Left renal pelvis (tissue), 4 donors: ENCODE measurements at regions not wholly inside any gene's neighbourhood (a gene's known extent, or its start where the extent isn't known, plus 50 kb on each side); places are given as distances from the start of the nearest gene placed in this dataset.
A peak's percentile ranks its signal among the peaks of the same experiment; 100 is the strongest.

ENCODE experiments used
- DNase-seq, 4 donors: peaks; one replicate each; pipeline ENCODE4 v3.0.0-alpha.2; 2013; ENCODE audit warnings: low read depth in 4 of 4, low spot score in 3 of 4

DNA sequence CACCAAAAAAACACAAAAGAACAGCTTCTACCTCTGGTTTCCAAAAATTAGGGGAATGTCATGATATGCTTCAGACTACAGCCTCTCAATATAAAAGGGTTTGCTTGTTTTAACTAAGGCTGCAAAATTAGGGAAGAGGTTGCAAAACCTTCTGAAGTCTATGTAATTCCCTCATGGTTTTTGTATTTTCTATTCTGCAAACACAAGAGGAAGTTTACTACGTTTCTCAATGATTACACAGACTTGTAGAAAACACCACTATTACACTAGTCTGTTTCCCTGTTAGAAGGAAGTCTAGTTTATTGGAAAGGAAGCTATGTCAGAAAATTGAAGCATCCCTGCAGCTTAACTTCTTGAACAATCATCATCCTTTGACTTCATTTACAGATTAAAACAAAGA lies 229.7 kb upstream of the FMN2 start:
- no peak for DNase-seq

DNA sequence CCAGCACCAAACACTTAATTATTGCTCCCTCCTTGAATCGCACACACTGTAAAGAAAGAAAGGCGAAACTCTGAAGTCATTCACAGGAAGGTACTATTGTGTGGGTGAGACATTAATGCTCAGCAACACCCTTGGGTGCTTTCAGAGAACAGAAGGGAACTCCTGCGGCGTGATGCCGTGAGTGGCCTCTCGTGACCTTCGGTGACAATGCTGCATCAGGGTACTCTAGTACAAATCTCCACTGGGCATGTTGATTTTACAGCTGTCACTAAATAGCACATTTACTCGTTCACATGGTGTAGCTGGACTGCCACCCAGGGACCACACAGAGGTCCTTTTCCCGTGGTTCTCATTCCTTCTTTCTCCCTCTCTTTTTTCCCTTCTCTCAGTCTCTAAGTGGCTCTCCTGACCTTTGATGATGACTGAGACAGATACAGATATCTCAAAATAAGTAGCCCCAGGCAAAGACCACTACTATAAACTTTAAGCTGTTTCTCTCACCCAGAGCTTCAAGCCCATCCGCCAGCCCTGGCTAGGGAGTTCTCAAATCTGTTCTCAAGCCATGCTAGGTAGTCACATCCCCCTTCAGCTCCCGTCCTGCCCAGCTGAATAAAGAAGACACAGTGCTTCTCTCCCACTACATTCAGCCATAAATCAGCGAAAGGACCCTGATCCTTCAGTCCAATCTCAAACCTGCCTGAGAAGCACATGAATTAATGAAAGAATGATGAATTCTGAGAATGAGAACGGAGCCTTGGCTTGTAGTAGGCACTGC lies 223.4 kb upstream of the FMN2 start:
- no peak for DNase-seq

DNA sequence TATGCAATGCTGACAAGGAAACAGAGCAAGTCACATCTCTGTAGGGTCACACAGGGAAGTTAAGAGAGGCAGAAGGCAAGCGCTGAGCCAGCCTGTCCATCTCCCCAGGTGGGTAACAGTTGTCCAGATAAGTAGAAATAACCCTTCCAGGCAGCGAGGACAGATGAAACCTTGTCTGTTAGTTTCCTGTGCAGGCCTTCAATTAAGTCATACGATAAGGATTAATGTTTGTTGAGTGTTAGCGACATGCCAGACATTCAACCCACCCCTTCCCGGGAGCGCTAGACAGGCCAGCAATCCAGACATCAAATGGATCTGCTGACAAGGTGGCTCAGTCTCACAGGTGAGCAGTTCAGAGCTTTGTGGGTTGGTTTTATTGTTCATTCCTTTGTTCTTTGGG lies 221.5 kb upstream of the FMN2 start:
- no peak for DNase-seq

DNA sequence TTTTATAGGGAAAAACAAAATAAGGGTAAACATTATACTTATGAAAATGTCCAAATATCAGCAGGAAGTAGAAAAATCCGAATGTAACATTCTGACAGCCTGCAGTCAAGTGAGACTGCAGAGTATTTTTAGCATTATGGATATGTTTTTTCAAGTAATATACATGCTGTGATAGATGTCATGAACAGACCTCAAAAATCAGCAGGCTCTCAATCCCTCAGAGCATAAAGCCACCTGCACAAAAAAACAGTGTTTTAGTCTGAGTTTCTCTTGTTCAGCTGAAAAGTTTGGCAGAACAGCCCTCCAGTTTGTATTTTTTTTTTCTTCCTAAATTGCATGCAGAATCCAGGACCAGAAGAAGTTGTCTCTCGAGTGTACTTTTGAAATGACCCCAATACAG lies 219.1 kb upstream of the FMN2 start:
- DNase-seq, result no peak

DNA sequence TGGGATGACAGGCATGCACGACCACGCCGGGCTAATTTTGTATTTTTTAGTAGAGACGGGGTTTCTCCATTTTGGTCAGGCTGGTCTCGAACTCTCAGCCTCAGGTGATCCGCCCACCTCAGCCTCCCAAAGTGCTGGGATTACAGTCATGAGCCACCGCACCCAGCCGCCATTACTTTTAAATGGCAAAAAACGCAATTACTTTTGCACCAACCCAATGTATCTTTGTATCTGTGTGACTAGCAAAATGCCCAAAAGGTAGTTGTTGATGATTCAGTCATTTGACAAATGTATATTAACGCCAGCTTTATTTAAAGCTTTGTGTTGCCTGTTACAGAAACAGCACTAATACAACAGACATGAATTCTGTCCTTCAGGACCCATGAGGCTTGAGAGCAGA lies 216.9 kb upstream of the FMN2 start:
- DNase-seq, result no peak

DNA sequence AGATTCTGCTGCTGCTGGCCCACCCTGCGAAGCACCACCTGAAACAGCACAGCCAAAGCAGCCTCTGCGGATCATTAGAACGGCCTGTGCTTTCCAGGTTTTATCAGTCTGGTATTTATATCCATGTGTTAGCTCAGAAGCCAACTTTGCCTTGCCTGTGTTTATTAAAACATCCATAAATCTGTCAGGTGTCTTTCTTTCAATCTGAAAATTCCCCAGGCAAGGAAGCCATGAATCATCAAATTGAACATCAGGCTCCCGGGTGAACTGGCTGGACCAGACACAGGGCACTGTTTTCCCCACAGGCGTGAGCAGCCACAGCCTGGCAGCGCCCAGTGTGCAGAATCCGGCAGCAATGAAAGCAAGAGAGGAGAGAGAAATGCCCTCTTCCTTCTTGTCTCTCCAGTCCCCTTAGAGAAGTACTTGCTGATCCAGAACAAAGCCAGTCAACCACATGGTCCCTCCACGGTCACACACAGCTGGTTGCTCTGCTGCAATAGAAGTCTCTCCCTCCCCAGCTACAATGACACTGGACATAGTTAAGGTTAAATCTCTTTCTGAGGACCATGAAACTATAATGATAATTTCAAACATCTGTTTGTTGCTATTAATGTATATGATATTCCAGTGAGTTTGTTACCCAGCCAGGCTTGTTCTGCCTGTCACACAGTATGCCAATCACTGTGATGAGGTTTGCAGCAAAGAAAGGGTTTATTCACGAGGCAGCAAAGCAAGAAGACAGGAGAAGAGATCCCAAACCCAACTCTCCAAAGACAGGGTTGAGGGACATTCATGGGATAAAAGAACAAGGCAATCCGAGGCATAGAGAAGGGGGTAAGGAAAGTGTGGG lies 212.1 kb upstream of the FMN2 start:
- DNase-seq, result no peak

DNA sequence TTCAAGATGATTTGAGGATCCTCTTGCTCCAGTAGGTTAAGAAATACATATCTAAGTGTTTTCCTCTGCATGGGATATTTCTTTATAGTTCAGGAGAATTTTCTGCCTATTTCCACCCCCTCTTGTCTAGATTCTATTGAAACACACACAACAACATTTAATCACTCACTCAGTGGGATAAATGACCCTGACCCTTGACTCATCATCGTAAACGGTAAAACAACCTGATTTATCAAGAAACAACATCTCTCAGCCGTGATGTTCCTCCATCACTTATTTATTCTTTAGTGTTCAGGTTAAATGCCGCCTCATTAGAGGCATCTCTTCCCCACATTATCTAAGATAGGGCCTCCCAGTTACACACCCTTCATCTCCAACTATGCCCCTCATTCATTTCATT lies 208.7 kb upstream of the FMN2 start:
- no peak for DNase-seq

DNA sequence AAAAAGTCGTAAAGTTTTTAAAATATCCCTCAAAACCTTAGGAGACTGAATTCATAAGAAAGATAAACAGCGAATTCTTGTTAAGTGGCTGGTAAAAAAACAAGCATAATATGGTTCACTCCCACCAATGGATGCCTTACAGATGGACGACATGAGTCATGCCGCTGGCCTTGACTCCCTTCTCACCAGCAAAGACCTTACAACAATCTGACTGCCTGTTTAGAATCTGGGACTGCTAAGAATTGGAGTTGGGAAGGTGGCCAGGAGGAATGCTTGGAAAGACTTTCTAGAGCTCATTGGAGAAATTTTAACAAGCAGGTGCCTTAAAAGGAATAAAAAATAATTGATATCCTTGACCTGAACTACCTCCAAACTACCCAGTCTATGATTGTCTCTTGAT lies 206.9 kb upstream of the FMN2 start:
- DNase-seq, result no peak

DNA sequence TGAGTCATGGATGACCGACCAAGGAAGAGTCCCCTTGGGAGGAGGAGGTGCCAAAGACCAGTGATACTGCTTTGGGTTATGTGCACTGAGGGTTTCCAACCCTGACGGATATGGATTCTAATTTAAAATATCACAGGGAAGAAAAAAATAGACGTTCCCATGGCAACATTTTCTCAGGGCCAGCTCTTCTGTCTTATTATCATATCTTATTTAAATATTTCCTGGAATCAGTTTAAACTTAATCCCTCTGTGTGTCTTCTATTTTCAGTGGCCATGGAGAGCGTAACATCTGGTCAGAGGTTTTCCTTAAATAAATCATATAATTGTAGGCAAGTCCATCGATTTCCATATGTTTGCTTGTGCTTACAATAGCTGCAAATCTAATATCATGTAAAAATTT lies 205.4 kb upstream of the FMN2 start:
- no peak for DNase-seq

DNA sequence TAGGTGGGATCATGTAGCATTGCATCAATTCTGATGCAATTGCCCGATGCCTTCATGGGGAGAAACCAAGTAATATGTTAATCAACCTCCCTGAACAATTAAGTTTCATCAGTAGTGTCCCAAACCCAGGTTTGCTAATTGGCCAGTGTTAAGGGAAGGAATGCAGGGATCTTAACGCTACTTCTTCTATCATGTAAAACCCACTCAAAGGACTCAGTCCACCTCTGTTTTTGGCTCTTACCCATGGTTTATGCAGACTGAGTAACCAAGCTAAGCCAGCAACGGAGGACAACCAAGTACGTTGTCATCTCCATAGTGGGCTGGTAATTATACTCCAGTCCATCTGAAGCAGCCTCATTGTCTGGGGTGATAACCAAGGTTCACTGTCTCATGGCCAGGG lies 203.0 kb upstream of the FMN2 start:
- DNase-seq, result no peak

DNA sequence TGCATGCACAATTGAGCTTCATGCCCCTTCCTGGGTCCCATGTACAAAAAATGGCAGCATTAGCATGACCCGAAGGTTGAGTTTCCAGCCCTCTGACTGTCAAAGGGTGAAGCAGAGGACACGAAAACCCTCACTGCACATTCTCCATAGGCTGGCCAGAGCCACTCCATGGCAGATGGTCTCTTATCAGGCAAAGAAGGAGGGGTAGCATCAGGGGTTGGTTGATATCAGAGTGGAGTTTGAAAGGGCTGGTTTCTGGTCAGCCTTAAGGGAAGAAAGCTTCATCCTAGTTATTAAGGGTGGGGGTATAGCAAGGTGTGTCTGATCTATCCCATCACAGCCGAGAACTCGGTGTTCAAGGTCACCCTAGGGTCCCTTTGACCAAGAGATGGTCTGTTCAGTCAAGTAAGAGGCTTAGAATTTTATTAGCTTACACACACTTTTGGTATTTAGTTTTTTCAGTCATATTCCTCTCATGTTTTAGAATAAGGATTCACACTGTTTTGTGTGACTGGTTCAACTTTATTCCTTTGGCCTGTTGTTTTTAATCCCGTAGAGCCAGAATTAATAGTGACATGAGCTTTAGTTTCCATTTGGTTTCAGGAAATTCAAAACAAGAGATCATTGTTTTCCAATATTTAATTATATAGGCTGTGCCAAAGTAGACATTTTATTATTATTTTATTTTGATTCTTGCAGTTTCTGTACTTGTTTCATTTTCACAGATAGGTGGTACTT lies 199.9 kb upstream of the FMN2 start:
- no peak for DNase-seq

DNA sequence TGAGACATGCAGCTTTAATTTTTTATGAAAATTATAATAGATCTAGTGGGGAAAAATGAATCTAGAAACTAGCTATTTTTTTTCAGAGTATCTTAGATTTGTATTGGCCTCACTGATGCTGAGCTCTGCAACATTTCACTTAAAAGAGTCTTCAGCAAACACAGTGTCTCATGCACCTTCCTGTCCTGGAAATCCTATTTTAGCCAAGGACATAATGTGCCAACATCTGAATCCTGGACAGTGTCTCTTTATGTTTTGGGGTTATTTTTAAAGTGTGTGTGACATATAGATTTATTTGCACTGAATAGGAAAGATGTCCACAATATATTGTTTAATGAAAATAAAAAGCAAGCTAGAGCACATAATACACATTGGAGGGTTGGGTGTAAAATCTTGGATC lies 199.1 kb upstream of the FMN2 start:
- no peak for DNase-seq

DNA sequence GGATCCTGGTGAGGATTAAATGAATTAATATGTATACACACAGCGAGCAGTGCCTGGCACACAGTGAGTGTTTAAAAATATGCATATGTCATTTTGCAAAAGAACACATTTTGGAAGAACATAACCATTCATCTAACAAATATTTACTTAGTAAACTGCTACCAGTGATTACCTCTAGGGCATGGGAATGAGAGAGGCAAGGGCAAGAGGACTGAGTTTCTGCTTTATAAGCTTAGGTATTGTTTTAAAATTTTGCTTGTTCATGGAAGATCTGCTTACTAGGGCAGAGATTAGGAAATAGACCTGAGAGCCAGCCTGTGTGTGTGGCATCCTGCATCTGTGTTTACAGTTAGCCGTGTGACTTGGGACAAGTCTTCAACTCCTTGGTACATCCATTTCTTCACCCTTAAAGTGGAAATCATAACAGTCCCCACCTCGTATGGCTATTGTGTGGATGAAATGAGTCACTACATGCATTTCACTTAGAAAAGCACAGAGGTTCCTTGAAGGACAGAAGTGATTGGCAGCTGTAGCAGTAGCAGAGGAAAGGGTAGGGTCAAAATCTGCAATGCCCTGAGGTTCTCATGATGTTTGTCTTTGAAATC lies 198.5 kb upstream of the FMN2 start:
- DNase-seq, result no peak

DNA sequence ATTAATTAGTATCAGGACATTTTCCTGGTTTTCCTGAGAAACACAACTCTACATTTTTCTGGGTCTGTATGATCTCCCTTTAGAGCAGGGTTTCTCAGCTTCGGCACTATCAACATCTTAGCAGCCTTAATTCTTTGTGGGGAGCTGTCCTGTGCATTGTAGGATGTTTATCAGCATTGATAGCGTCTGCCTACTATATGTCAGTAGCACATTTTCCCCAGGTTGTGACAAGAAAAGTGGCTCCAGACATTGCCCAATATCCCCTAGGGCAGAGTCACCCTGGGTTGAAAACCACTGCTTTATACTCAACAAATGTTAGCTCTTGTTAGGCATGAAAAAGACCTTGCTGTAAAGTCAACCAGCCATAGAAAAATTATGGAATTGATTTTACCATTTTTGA lies 195.1 kb upstream of the FMN2 start:
- DNase-seq, result no peak

DNA sequence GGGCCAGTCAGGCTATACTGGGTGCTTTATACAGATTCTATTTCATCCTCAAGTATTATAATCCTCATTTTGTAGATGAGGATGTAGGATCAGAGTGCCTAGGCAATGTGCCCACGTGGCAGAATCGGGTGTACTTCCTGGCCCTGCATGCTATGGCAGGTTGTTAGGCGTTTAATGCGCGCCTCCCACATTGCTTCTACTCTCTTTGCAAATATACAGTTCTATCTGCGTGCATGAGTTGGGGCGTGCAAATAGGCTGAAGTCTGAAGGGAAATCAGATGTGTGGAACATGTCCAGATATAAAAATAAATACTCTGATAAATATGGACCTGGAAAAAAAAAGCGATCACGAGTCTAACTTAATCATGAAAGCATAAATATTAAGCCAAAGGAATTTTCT lies 194.7 kb upstream of the FMN2 start:
- no peak for DNase-seq

DNA sequence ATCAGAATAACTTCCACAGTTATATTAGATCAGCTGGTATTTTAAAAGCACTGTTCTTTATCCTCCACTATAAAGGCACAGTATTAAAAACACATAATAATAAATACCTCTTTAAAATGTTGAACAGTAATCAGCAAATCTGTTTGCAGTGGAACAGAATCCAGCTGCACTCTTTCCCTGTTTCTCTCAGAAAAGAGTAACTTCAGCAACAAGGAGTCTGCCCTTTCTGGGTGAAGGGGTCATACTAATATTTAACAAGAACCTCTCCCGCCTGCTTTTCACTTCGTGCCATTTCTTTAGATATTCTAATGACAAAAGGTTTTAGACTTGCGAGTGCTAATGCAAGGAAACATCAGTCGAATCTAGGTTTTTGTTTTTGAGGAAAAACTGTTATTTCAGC lies 194.2 kb upstream of the FMN2 start:
- no peak for DNase-seq

DNA sequence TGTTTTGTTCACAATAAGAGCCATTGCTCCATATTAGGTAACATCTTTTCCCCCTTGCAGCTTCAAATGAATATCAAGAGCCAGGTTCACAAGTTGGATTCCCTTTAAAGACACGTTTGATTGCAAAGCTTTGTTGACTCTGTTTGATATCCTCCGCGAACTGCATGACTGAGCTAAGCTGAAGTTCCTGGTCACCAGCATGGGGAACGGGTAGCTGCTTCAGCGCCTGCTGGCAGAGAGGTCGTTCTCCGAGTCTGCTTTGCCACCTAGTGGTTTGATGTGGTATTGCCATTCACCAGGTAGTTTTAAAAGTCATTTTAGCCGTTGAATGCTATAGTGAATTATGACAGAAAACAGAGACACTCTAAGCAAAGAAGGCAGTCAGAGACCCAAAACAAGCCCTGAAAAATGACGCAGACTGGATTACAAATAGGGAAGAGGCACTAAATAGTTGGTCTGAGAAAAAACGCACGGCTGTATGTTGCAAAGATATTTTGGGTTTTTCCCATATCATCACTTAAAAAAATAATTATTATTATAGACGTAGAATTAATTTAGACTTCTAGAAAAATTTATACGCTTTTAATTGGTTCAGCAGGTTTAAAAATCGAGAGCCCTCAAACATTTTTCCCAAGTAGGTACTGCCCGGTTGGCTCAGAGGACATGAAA lies 193.5 kb upstream of the FMN2 start:
- DNase-seq, result peak; percentile 61 to 66 (median 64)

DNA sequence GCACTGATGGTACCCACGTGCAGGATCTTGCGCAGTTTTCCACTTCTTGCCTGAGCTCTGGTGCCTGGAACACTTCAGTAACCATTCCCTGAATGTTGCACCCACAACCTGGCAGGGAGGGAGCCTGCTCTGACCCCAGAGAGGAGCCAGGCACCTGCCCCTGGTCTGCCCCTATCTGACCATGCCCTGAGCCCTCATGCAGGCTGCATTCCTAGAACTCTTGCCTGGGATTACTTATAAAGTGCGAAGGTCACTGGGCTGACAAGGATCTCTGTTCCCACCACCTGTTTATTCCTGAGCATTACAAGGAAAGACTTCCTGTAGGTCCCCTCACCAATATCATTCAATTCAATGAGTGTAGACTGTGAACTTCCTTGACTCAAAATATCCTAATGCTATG lies 191.9 kb upstream of the FMN2 start:
- no peak for DNase-seq

DNA sequence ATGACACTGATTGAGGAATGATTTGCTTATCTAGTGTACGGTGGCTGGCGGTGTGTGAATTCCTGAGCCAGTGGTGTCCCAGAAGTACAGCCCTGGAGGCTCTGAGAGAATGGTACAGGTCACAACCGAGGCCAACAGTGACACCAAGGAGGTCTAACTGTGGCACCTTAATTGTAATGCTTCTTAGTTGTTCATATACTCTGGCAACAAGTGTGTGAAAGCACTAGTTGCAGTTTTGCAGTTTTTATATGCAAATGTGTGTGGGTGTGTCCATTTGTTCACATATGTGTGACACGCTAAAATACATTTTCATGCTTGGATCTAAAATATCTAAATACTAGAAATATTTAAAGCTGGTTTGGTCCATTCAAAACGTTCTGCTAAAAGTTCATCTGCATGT lies 185.3 kb upstream of the FMN2 start:
- no peak for DNase-seq

DNA sequence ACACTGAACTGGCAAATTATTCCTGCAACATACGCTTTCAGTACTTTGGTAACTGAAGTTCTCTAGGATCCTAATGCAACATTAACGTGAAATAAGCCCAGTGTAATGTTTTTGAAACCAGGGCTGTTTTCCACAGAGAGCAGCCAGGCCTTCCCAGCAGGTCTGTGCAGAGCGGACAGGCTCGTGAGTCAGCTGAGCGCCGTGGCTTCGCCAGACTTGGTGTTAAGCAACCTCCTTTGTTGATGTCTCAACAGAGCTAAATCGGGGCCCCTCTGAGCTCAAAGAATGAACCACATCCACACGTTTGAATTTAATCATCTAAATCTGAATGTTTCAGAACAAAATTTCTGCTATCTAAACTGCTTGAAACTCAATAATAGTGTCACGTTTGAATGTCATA lies 181.8 kb upstream of the FMN2 start:
- DNase-seq, result no peak

DNA sequence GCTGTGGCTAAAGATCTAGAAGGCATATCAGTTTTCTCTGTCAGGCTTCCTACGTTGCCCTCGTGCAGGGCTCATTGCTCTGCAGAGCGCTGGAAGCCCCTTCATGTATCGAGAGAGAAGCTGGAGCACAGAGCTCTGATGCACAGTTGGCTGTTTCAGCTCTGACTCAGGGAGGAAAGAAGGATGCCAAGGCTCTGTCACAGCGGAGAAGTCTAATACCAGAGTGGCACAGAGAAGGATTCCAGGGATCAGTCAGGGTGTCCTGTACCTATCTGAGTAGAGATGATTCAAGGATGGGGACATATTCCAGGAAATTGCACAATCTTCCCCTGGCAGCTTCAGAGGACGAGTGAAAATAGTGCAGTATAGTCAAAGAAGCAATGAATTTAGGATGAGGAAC lies 179.2 kb upstream of the FMN2 start:
- no peak for DNase-seq
